IMR-90 (cell line): ENCODE measurements at regions not wholly inside any gene's neighbourhood (a gene's known extent, or its start where the extent isn't known, plus 50 kb on each side); places are given as distances from the start of the nearest gene placed in this dataset.

Experiments
- ATAC-seq: fragments of 200-7000 bp; cut with Tn5 transposase; 2 replicates; pipeline ENCODE4 v1.9.1; 2020; ENCODE audit warnings: low read depth, mild to moderate bottlenecking, moderate library complexity
- BruUV-seq: library from RNA; stranded (reverse); fragments of 400-500 nt; replicated peaks from 2 replicates; lab custom pipeline; 2021; lab: Mats Ljungman, UMichigan
- CTCF ChIA-PET: fragments of 300-600 bp; formaldehyde crosslinking; extraction: SDS; loops from one replicate; lab custom pipeline; 2021; ENCODE audit warnings: antibody characterized with exemption; lab: Yijun Ruan, JAX
- POLR2A ChIA-PET: fragments of 300-600 bp; sonication (Branson Sonifier 250); formaldehyde crosslinking; loops from one replicate; lab custom pipeline; 2022; ENCODE audit warnings: antibody characterized with exemption; ENCODE audit not compliant: unreplicated experiment; lab: Charles Lee
- DNase-seq: peaks from one replicate; pipeline ENCODE4 v3.0.0; 2013
- H2AFZ ChIP-seq: replicated peaks from 2 replicates; pipeline ENCODE3; 2013; ENCODE audit warnings: low read length, mild to moderate bottlenecking; ENCODE audit not compliant: poor library complexity
- H2AK5ac ChIP-seq: 2 replicates; pipeline ENCODE4 v1.6.1; 2013; ENCODE audit warnings: low read depth, low read length, inconsistent platforms
- H2AK9ac ChIP-seq: replicated peaks from 2 replicates; pipeline ENCODE3; 2013; ENCODE audit warnings: mild to moderate bottlenecking, low read depth, low read length, moderate library complexity; ENCODE audit not compliant: poor library complexity
- H2BK120ac ChIP-seq: 2 replicates; pipeline ENCODE4 v1.6.1; 2013; ENCODE audit warnings: low read depth, low read length, inconsistent platforms
- H2BK15ac ChIP-seq: 3 replicates; pipeline ENCODE4 v1.6.1; 2013; ENCODE audit warnings: low read depth, low read length, inconsistent platforms
- H2BK20ac ChIP-seq: 2 replicates; pipeline ENCODE4 v1.6.1; 2013; ENCODE audit warnings: low read depth, mild to moderate bottlenecking, inconsistent platforms, low read length, moderate library complexity
- H2BK5ac ChIP-seq: 2 replicates; pipeline ENCODE4 v1.6.1; 2013; ENCODE audit warnings: mild to moderate bottlenecking, low read depth, low read length, inconsistent platforms; ENCODE audit not compliant: poor library complexity, severe bottlenecking
- H3K14ac ChIP-seq: replicated peaks from 2 replicates; pipeline ENCODE4 v1.6.1; 2013; ENCODE audit warnings: low read depth, low read length, inconsistent platforms
- H3K18ac ChIP-seq: 2 replicates; pipeline ENCODE4 v1.6.1; 2013; ENCODE audit warnings: low read depth, low read length, control low read depth
- H3K23ac ChIP-seq: 2 replicates; pipeline ENCODE4 v1.6.1; 2013; ENCODE audit warnings: low read depth, low read length, inconsistent platforms
- H3K27ac ChIP-seq: 2 replicates; pipeline ENCODE4 v1.5.1; 2013; ENCODE audit warnings: mild to moderate bottlenecking, control low read depth, low read length; ENCODE audit not compliant: insufficient read depth
- H3K27me3 ChIP-seq: 2 replicates; pipeline ENCODE4 v1.6.1; 2013; ENCODE audit warnings: low read length; ENCODE audit not compliant: control insufficient read depth, insufficient read depth
- H3K36me3 ChIP-seq: 2 replicates; pipeline ENCODE4 v1.6.1; 2013; ENCODE audit warnings: low read length, mixed read lengths; ENCODE audit not compliant: control insufficient read depth, insufficient read depth
- H3K4ac ChIP-seq: 2 replicates; pipeline ENCODE4 v1.6.1; 2013; ENCODE audit warnings: low read depth, low read length, inconsistent platforms
- H3K4me1 ChIP-seq: 2 replicates; pipeline ENCODE4 v1.6.1; 2013; ENCODE audit warnings: low read length, mixed read lengths; ENCODE audit not compliant: control insufficient read depth, insufficient read depth
- H3K4me2 ChIP-seq: 2 replicates; pipeline ENCODE4 v1.6.1; 2013; ENCODE audit warnings: low read depth, mild to moderate bottlenecking, control low read depth, low read length, moderate library complexity
- H3K4me3 ChIP-seq: 2 replicates; pipeline ENCODE4 v1.5.1; 2013; ENCODE audit warnings: low read depth, mild to moderate bottlenecking, control low read depth, low read length, moderate library complexity; ENCODE audit not compliant: insufficient read depth
- H3K56ac ChIP-seq: 2 replicates; pipeline ENCODE4 v1.6.1; 2013; ENCODE audit warnings: low read length, inconsistent platforms; ENCODE audit not compliant: insufficient read depth; ENCODE audit errors: extremely low read depth
- H3K79me1 ChIP-seq, 2 experiments: 2 replicates each; pipeline ENCODE4 v1.6.1; 2013; ENCODE audit warnings: low read length in 2 of 2, inconsistent platforms in 1 of 2, low read depth in 1 of 2
- H3K9ac ChIP-seq: 2 replicates; pipeline ENCODE4 v1.6.1; 2013; ENCODE audit warnings: low read depth, low read length, control low read depth
- H3K9me1 ChIP-seq: 2 replicates; pipeline ENCODE4 v1.6.1; 2013; ENCODE audit warnings: low read length, inconsistent platforms; ENCODE audit not compliant: insufficient read depth
- H3K9me3 ChIP-seq: 2 replicates; pipeline ENCODE4 v1.6.1; 2013; ENCODE audit warnings: low read length; ENCODE audit not compliant: control insufficient read depth, insufficient read depth
- H4K20me1 ChIP-seq: 2 replicates; pipeline ENCODE4 v1.6.1; 2013; ENCODE audit warnings: low read length, inconsistent platforms; ENCODE audit not compliant: insufficient read depth
- H4K5ac ChIP-seq: 2 replicates; pipeline ENCODE4 v1.6.1; 2013; ENCODE audit warnings: mild to moderate bottlenecking, low read depth, low read length, control low read depth
- H4K8ac ChIP-seq, 2 experiments: 2 replicates each; pipeline ENCODE4 v1.6.1; 2013; ENCODE audit warnings: low read depth in 2 of 2, low read length in 2 of 2, control low read depth in 1 of 2, inconsistent platforms in 1 of 2
- H4K91ac ChIP-seq: 2 replicates; pipeline ENCODE4 v1.6.1; 2013; ENCODE audit warnings: low read depth, low read length, inconsistent platforms; ENCODE audit not compliant: insufficient read depth
- BHLHE40 ChIP-seq: fragments of 150-350 bp; IDR thresholded peaks from 2 replicates; pipeline ENCODE4 v1.6.1; 2016; ENCODE audit warnings: mild to moderate bottlenecking, low read depth, low read length
- MAZ ChIP-seq: IDR thresholded peaks from 2 replicates; pipeline ENCODE4 v1.6.1; 2012; ENCODE audit warnings: low read depth, mild to moderate bottlenecking, low read length, improper control_type of control experiment, moderate library complexity, borderline replicate concordance
- MXI1 ChIP-seq: IDR thresholded peaks from 2 replicates; pipeline ENCODE4 v1.6.1; 2012; ENCODE audit warnings: low read depth, mild to moderate bottlenecking, low read length, moderate library complexity, borderline replicate concordance
- NFE2L2 ChIP-seq: fragments of 150-350 bp; IDR thresholded peaks from 2 replicates; pipeline ENCODE4 v1.6.1; 2016; ENCODE audit warnings: low read depth, mild to moderate bottlenecking, low read length
- POLR2A ChIP-seq: IDR thresholded peaks from 2 replicates; pipeline ENCODE4 v1.6.1; 2012; ENCODE audit warnings: mild to moderate bottlenecking, low read depth, low read length
- RAD21 ChIP-seq: IDR thresholded peaks from 2 replicates; pipeline ENCODE4 v1.6.1; 2012; ENCODE audit warnings: low read length, improper control_type of control experiment
- RCOR1 ChIP-seq: IDR thresholded peaks from 2 replicates; pipeline ENCODE4 v1.6.1; 2012; ENCODE audit warnings: mild to moderate bottlenecking, low read length, improper control_type of control experiment; ENCODE audit not compliant: insufficient replicate concordance
- SMC3 ChIP-seq: fragments of 150-350 bp; IDR thresholded peaks from 2 replicates; pipeline ENCODE4 v1.6.1; 2016; ENCODE audit warnings: low read depth, mild to moderate bottlenecking, antibody characterized with exemption, low read length, moderate library complexity
- dilution Hi-C: fragments of 300-500 bp; cut with HindIII; formaldehyde crosslinking; loops from one replicate; pipeline ENCODE4 v1.14.3; 2018; ENCODE audit warnings: low sequenced_read_pairs; ENCODE audit not compliant: unreplicated experiment
- in situ Hi-C: fragments of 300-500 bp; cut with MboI; formaldehyde crosslinking; loops from 3 replicates; pipeline ENCODE4 v1.14.3; 2019; ENCODE audit warnings: low sequenced_read_pairs, inconsistent platforms, mixed read lengths
- intact Hi-C: fragments of 100-400 bp; cut with micrococcal nuclease; formaldehyde crosslinking; loops from 2 replicates; pipeline ENCODE4 v1.10.0; 2022
- TF ChIP-seq, protein P1 (sequence below): conservative IDR thresholded peaks from 2 replicates; pipeline ENCODE4 v1.5.1; 2012; ENCODE audit warnings: mild to moderate bottlenecking, low read depth, low read length, improper control_type of control experiment
- TF ChIP-seq, protein P2 (sequence below): fragments of 150-350 bp; IDR thresholded peaks from 2 replicates; pipeline ENCODE4 v1.6.1; 2017; ENCODE audit warnings: mild to moderate bottlenecking, antibody characterized with exemption, low read length, low read depth
- TF ChIP-seq, protein P3 (sequence below): fragments of 150-350 bp; IDR thresholded peaks from 2 replicates; pipeline ENCODE4 v1.6.1; 2016; ENCODE audit warnings: low read depth, mild to moderate bottlenecking, low read length, moderate library complexity, borderline replicate concordance

DNA sequence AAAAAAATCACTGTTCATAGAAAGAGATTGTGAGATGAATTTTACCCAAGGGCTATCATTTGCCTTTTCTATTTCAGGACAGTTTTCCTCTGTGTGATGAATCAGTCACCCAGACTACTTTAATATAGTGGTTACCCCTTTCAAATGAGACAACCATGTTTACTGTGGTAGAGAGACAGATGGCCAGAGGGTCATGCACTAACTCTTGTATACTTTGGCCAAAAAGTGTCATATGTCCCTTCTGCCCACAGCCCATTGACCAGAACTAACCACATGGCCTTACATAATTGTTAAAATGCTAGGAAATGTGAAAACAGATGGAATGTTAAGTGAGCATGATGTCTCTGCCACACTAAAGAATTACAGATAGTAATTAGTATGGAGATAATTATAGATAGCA, 498.7 kb downstream of the DACH1 start:
- Histone ChIP-seq H2BK15ac (no peak overlapping the region), H4K20me1 (no peaks in the 10 kb centered on the region), H3K18ac (no peak overlapping the region), H2BK20ac (no peak overlapping the region), H3K9ac (no peak overlapping the region), H3K79me1 (no peaks in the 10 kb centered on the region), H3K4me3 (no peak overlapping the region), H3K9me1 (no peaks in the 10 kb centered on the region), H3K4me2 (no peak overlapping the region), H4K8ac (no peak overlapping the region), H3K27me3 (no peaks in the 10 kb centered on the region), H2AK9ac (no peak overlapping the region), H3K4ac (no peak overlapping the region), H3K14ac (no peak overlapping the region), H4K91ac (no peak overlapping the region), H2BK120ac (no peak overlapping the region), H2BK5ac (no peak overlapping the region), H3K9me3 (no peaks in the 10 kb centered on the region; the same call in 1 of the 2 replicates), H3K56ac (no peak overlapping the region), H2AFZ (no peak overlapping the region), H2AK5ac (no peak overlapping the region), H3K4me1 (no peaks in the 10 kb centered on the region), H3K36me3 (no peaks in the 10 kb centered on the region), H4K5ac (no peak overlapping the region), H3K27ac (no peak overlapping the region), H3K23ac (no peak overlapping the region)
- DNase-seq (no peak), ATAC-seq (no peak)
- POLR2A ChIA-PET = no interaction called here
- dilution Hi-C loops (no loop called here), intact Hi-C loops (no loop called here), in situ Hi-C loops (no loop called here)
- CTCF ChIA-PET = no interaction called here
- BruUV-seq = no TSS peak
- TF ChIP-seq BHLHE40 (no peak), POLR2A (no peak), MAZ (no peak), RAD21 (no peak), SMC3 (no peak), RCOR1 (no peak), MXI1 (no peak), NFE2L2 (no peak)
- TF ChIP-seq, protein P1, sequence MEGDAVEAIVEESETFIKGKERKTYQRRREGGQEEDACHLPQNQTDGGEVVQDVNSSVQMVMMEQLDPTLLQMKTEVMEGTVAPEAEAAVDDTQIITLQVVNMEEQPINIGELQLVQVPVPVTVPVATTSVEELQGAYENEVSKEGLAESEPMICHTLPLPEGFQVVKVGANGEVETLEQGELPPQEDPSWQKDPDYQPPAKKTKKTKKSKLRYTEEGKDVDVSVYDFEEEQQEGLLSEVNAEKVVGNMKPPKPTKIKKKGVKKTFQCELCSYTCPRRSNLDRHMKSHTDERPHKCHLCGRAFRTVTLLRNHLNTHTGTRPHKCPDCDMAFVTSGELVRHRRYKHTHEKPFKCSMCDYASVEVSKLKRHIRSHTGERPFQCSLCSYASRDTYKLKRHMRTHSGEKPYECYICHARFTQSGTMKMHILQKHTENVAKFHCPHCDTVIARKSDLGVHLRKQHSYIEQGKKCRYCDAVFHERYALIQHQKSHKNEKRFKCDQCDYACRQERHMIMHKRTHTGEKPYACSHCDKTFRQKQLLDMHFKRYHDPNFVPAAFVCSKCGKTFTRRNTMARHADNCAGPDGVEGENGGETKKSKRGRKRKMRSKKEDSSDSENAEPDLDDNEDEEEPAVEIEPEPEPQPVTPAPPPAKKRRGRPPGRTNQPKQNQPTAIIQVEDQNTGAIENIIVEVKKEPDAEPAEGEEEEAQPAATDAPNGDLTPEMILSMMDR = no peak
- TF ChIP-seq, protein P2, sequence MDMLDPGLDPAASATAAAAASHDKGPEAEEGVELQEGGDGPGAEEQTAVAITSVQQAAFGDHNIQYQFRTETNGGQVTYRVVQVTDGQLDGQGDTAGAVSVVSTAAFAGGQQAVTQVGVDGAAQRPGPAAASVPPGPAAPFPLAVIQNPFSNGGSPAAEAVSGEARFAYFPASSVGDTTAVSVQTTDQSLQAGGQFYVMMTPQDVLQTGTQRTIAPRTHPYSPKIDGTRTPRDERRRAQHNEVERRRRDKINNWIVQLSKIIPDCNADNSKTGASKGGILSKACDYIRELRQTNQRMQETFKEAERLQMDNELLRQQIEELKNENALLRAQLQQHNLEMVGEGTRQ = no peak
- TF ChIP-seq, protein P3, sequence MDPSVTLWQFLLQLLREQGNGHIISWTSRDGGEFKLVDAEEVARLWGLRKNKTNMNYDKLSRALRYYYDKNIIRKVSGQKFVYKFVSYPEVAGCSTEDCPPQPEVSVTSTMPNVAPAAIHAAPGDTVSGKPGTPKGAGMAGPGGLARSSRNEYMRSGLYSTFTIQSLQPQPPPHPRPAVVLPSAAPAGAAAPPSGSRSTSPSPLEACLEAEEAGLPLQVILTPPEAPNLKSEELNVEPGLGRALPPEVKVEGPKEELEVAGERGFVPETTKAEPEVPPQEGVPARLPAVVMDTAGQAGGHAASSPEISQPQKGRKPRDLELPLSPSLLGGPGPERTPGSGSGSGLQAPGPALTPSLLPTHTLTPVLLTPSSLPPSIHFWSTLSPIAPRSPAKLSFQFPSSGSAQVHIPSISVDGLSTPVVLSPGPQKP = no peak
